ENCODE measurements at regions not wholly inside any gene's neighbourhood (a gene's known extent, or its start where the extent isn't known, plus 50 kb on each side); places are given as distances from the start of the nearest gene placed in this dataset.

- DNase-seq: no peak
Measured at GRCh38 chr1:234932106-234932505, 196.5 kb downstream of the TOMM20 start.

DNA sequence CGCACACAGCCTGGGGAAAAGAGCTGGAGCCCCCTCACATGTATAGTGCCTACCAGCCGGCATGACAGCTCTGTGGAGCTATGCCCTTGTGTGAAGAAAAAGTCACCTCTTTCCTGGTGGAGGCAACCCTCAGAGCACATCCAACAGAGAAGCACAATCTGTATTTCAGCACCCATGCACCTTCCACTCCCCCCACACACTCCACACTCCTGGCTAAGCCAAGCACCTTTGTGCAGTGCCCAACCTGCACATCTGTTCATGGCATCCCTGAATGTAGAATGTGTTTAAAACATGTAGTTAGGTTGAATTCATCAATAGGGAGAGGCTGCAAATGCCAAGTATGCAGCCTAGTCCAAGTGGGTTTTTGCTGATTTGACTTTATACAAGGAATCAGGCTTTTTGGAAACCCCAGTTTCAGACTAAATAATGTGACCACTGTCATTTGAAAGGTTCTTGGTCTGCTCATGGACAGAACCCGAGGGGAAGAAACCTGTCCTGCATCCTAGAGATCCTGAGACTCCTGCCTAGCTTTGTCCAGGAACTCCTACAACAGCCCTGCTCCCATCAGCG, 197.1 kb downstream of the TOMM20 start:
- DNase-seq: no peak

- no peak for DNase-seq
Measured at GRCh38 chr1:234929369-234929768, 199.3 kb downstream of the TOMM20 start.

DNA sequence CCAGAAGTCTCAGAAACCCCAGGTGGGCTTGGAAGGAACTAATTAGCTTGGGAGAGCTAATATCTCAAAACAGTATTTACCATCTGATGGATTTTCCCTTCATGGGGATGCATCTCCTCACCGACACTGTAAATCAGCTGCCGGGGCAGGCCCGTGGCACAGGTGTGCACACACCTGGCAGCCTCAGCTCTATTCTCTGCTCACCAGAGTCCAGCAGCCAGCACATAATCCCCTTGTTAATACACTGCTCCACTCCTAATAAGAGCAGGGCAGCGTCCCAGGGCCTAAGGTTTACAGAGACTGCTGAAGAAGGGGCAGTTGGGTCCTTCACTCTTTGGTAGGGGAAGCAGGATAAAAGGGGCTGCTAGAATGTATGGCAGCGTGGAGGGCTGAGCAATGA, 200.0 kb downstream of the TOMM20 start:
- DNase-seq: peak; percentile 38

DNA sequence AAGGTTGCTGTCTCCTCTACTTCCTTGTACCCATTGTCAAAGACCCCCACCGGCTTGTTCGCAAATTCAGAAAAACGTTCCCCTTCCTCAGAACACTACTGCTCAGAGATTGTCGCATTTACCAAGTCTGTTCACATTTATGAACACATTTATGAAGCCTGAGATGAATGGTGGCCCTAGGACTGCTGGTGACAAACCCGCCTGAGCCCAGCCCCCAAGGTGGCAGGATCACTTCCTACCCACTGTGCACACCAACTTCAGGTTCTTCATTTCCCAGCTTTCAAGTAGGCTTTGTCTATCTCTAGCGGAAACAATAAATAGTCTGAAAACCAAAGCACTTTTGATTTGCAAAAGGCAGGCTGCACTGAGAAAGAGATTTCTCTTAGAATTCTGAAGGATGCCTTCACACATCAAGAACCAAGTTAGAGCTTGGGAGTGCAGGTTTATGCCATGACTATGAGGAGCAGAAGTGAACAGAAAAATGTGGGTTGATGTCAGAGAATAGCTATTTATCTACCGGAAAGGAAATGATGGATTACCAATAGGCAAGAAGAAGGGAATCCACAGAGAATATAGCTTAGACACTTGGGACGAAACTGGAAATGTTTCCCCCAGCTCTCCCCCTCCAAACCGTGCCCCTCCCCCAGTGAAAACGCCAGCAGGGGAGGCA, 200.5 kb downstream of the TOMM20 start:
- DNase-seq: no peak

GRCh38 chr1:234927312-234927970, 201.2 kb downstream of the TOMM20 start:
- DNase-seq: no peak

DNA sequence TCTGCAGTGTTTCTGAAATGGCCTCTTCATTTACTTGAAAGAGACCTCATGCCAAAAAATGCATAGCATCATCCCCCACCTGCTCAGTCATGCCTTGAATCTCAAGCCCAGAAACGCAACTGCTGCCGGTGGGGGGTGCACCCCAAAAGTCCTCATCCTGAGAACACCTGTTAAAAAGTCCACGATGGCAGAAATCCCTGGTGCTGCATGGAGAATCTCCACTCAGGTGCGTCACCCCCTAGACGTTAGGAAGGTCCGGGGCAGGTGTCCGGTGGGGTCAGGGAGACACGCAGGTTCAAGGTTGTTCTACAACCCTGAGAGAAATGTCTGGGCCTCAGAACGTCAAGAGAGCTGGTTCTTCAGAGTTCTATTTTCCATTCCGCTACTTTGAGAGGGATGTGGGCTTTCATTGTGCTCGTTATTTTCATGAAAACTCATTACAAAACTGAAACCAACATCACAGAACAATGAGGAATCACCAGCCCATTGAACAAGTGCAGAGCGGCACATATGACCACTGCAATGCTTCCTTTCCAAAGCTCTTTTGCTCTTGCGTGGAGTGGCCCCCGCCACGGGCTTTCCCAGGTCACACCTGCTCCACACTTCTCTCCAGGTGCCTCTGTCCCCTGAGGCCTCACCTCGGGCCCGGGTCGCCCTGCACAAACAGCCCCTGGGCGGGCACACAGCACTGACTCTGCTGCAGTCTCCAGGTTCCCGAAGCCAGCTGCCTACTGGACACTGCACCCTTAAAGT, 201.9 kb downstream of the TOMM20 start:
- DNase-seq: peak; percentile 61

- DNase-seq: no peak
Measured at GRCh38 chr1:234926264-234926558, 202.4 kb downstream of the TOMM20 start.

DNA sequence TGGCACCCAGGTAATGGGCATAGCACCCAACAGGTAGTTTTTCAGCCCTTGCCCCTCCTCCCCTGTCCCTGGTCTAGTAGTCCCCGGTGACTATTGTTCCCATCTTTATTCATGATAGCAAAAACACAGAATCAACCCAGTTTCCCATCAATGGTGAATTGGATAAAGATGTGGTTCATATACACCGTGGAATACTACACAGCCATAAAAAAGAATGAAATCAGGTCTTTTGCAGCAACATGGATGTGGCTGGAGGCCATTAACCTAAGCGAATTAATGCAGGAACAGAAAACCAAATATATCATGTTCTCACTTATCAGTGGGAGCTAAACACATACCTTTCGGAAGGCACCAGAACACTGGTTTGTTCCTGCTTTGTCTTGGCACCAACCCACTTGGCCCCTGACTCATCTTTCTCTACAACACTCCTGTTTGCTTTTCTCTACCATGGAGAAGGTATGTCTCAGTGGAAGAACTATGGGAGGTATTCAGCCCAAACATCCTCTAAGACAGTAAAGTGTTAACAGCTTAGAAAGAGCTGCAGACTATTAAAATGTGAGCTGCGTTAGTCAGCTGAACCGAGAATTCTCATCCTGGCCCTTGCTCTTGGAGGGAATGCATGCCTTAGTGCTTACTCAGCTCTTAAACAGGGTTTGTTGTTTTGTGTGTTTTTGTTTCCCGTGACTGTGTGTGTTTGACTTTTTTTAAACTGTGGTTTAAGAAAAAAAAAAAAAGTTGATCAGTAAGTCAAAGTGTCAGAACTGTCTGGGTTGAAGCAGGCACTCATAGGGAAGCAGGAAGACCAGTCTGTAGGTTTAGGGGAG, 203.0 kb downstream of the TOMM20 start:
- DNase-seq: peak; percentile 58

DNA sequence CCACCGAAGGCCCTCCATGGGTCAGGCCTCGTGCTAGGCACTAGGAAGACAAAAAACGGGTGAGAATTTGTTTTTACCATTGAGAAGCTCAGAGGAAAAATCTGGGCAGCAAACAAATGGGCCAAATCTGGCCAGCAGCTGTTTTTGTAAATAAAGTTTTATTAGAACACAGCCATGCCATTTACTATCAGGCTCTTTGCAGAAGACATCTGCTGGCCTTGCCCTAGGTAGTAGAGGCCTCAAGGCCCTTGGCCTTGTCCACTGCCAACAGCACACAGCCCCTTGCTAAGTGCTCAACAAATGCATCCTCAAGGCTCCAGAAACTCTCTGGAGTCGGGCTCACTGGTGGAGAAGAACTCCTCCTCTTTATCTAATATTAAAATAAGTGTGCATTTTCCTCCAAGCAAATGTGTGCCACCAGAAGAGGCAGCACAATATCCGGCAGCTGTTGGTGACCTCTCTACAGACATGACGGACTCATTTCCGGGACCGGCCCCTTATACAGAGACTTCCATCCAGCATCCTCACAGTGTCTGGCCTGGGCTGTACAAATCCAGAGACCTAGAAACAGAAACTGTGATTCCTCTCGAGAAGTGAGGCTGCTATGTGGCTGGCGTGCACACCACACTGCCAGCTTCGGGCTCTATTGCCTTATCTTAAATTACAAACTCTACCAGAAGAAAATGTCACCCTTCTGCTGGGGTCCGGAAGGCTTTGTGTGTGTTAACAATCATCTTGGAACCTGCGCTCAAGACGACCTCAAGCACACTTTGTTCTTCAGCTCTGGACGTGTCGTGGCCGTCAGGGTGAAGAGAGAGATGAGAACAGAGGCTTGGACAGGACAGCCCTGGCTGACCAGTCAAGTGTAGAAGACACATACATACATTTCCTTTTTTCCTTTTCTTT, 203.9 kb downstream of the TOMM20 start:
- DNase-seq: no peak

GRCh38 chr1:234923626-234924025, 205.0 kb downstream of the TOMM20 start:
- no peak for DNase-seq

DNA sequence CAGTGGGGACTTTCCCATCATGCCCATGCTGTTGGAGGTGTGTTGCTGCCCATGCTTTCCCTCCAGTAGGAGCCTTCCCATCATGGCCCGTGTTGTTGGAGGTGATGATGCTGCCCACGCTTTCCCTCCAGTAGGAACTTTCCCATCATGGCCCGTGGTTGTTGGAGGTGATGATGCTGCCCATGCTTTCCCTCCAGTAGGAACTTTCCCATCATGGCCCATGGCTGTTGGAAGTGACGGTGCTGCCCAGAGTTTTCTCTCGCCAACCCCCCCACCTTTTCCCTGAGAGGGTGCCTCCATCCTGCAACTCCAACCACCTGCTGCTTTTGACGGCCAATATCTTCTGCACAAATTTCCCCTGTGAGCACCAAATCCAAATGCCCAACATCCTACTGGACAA, 205.7 kb downstream of the TOMM20 start:
- no peak for DNase-seq

DNA sequence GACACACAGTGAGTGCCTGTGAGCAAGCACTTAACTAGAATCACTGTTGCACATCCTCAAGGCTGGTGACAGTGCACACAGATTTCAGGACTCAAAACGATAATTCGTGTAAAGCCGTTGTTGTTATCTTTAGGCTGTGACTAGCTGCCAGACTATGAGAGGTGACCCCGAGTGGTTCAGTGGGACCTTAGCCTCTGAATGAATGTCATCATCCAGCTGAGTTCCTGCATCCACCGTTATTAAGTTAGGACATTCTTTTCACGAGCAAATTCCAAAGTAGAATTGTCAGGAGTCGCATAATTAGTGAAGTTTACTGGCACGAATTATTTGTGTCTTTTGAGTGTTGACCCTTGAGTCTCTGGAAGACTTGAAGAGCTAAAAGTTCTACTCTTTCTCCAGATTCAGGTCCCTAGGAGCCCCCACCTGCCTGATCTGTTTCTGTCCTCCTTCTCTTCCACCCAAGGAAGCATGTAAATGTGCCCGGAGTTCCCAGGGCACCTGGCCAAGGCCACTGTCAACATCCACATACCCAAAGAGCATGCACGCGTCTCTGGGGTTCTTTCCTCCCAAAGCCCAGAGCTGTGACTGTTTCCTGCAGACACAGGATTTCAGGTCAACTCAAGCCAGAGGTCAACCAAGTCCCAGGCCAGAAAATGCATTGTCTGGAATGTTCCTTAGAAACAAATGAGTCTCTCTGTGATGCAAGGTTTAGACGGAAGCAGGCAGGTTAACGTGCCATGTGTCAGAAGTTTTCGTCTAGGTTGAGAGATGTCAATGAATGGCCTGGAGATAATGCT, 207.2 kb downstream of the TOMM20 start:
- DNase-seq: no peak

DNA sequence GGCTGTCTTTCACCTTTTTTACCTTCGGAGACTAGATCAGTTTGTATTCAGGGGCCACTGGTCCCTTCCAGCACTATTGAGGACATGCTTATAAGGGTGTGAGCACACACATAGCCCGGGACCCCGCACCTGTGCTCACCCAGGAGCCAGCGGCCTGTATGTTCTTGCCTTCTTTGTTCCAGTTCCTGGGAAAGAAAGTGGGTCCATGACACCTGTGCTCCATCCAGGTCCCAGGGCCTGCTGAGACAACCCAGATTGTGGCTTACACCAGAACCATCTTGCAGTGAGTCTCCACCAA, 207.8 kb downstream of the TOMM20 start:
- DNase-seq: no peak

- no peak for DNase-seq
Measured at GRCh38 chr1:234920136-234920842, 208.3 kb downstream of the TOMM20 start.

- DNase-seq: no peak
Measured at GRCh38 chr1:234918961-234919761, 209.5 kb downstream of the TOMM20 start.

GRCh38 chr1:234918181-234918841, 210.3 kb downstream of the TOMM20 start:
- no peak for DNase-seq

- no peak for DNase-seq
Measured at GRCh38 chr1:234917495-234918180, 211.0 kb downstream of the TOMM20 start.

DNA sequence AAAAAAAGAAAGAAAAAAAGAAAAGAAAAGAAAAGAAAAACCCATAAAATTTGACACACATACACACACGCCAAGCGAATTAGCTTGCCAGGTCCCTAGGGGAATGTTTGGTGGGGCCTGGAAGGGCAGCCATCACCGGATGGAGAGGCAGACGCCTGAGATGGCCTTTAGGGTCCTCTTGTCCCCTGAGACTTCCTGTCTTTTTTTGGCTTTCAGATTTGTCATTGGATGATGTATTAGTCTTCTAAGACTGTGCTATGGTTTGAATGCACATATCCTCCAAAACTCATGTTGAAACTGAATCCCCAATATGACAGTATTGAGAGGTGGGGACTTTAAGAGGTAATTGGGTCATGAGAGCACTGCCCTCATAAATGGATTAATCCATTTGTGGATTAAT, 211.8 kb downstream of the TOMM20 start:
- DNase-seq: no peak
